CD4-positive, alpha-beta memory T cell (primary cell): ENCODE measurements at regions not wholly inside any gene's neighbourhood (a gene's known extent, or its start where the extent isn't known, plus 50 kb on each side); places are given as distances from the start of the nearest gene placed in this dataset.

Experiments used
- CTCF ChIA-PET: fragments of 350-600 bp; sonication (Branson Sonifier 250); formaldehyde crosslinking; loops from one replicate; lab custom pipeline; 2021; ENCODE audit warnings: inconsistent platforms; ENCODE audit not compliant: partially characterized antibody; lab: Charles Lee
- POLR2A ChIA-PET: fragments of 350-600 bp; sonication (Branson Sonifier 250); formaldehyde crosslinking; loops from one replicate; lab custom pipeline; 2021; ENCODE audit not compliant: partially characterized antibody; lab: Charles Lee
- DNase-seq, 5 donors: peaks; one replicate each; pipeline versions ENCODE4 v3.0.0 to v3.0.0-alpha.2; 2020 to 2022; ENCODE audit warnings: mixed read lengths in 1 of 5
- H3K27ac ChIP-seq: one replicate; pipeline ENCODE4 v1.7.0; 2013; ENCODE audit warnings: low read depth, low read length
- H3K27me3 ChIP-seq: 2 replicates; pipeline ENCODE4 v1.7.0; 2013; ENCODE audit warnings: mild to moderate bottlenecking, low read length, moderate library complexity; ENCODE audit not compliant: insufficient read depth
- H3K36me3 ChIP-seq: 2 replicates; pipeline ENCODE4 v1.7.0; 2013; ENCODE audit warnings: mild to moderate bottlenecking, low read length, moderate library complexity; ENCODE audit not compliant: insufficient read depth
- H3K4me1 ChIP-seq: 2 replicates; pipeline ENCODE4 v1.7.0; 2013; ENCODE audit warnings: mild to moderate bottlenecking, low read length, moderate library complexity; ENCODE audit not compliant: insufficient read depth
- H3K4me3 ChIP-seq, 2 donors: one replicate each; pipeline ENCODE4 v1.7.0; 2013; ENCODE audit warnings: low read length in 2 of 2, mild to moderate bottlenecking in 1 of 2
- H3K9me3 ChIP-seq, 2 donors: one replicate each; pipeline ENCODE4 v1.7.0; 2013; ENCODE audit warnings: low read length in 2 of 2, control low read depth in 1 of 2; ENCODE audit not compliant: control insufficient read depth in 1 of 2
- H3K27ac Mint-ChIP-seq, 7 donors: one replicate each; pipeline ENCODE4 v1.8.0; 2020 to 2021; ENCODE audit warnings: mixed read lengths in 7 of 7, mild to moderate bottlenecking in 6 of 7, inconsistent platforms in 3 of 7, moderate library complexity in 3 of 7
- H3K27me3 Mint-ChIP-seq, 2 donors: one replicate each; pipeline ENCODE4 v1.8.0; 2020 to 2021; ENCODE audit warnings: mixed read lengths in 2 of 2
- H3K36me3 Mint-ChIP-seq, 2 donors: one replicate each; pipeline ENCODE4 v1.8.0; 2020 to 2021; ENCODE audit warnings: mixed read lengths in 2 of 2, inconsistent platforms in 1 of 2, mild to moderate bottlenecking in 1 of 2
- H3K4me1 Mint-ChIP-seq, 4 donors: one replicate each; pipeline ENCODE4 v1.8.0; 2020 to 2021; ENCODE audit warnings: mixed read lengths in 4 of 4, mild to moderate bottlenecking in 1 of 4
- H3K4me3 Mint-ChIP-seq, 8 donors: one replicate each; pipeline ENCODE4 v1.8.0; 2020 to 2021; ENCODE audit warnings: mixed read lengths in 8 of 8, mild to moderate bottlenecking in 7 of 8, moderate library complexity in 6 of 8, inconsistent platforms in 3 of 8
- H3K9me3 Mint-ChIP-seq, 8 donors: one replicate each; pipeline ENCODE4 v1.8.0; 2020 to 2021; ENCODE audit warnings: mixed read lengths in 8 of 8, mild to moderate bottlenecking in 5 of 8, inconsistent platforms in 3 of 8, moderate library complexity in 1 of 8
- intact Hi-C: fragments of 100-400 bp; cut with micrococcal nuclease; formaldehyde crosslinking; loops from one replicate; pipeline ENCODE4 v1.15.1; 2023

DNA sequence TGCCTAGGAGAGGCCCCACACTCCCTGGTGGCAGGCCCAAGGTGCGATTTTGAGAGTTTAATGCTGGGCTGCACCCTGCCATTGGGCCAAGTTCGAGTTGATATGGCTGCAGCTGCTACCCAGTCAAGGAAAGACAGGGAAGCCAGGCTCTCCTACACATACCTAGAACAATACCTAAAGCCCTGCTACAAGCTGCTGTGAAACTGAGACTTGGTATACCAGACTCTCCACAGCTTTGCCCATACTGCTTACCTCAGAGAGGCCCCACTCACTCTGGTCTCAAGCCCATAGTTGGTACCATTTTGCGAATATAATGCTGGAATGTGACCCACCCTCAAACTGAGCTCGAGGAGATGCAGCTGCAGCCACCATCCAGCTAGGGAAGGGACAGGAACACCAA is 147.7 kb upstream of the MAGEB2 start:
- ChIA-PET CTCF (no interaction called here), POLR2A (no interaction called here)
- DNase-seq: no peak
- Mint-ChIP-seq H3K4me3 (no peak overlapping the region), H3K36me3 (no peaks in the 10 kb centered on the region), H3K27ac (no peak overlapping the region), H3K9me3 (peaks cover 0 to 8% (median under 1%) of the 10 kb centered on the region in 8 donors), H3K27me3 (no peaks in the 10 kb centered on the region), H3K4me1 (no peaks in the 10 kb centered on the region)
- H3K9me3 ChIP-seq: no peaks in the 10 kb centered on the region
- H3K4me1 ChIP-seq: no peaks in the 10 kb centered on the region
- no peak overlapping the region for H3K27ac ChIP-seq
- no peaks in the 10 kb centered on the region for H3K27me3 ChIP-seq
- no peak overlapping the region for H3K4me3 ChIP-seq
- no peaks in the 10 kb centered on the region for H3K36me3 ChIP-seq
- intact Hi-C loops: no loop called here

DNA sequence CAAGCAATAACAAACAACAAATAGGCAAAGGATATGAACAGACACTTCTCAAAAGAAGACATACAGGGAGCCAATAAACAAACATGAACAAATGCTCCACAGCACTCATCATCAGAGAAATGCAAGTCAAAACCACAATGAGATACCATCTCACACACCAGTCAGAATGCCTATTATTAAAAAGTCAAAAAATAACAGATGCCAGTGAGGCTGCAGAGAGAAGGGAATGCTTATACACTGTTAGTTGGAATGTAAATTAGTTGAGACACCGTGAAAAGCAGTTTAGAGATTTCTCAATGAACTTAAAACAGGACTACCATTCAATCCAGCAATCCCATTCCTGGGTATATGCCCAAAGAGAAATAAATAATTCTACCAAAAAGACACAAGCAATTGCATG is 129.8 kb upstream of the MAGEB2 start:
- intact Hi-C loops: no loop called here
- no peak overlapping the region for H3K4me3 Mint-ChIP-seq
- no peak overlapping the region for H3K27ac ChIP-seq
- H3K4me1 ChIP-seq: no peaks in the 10 kb centered on the region
- POLR2A ChIA-PET: no interaction called here
- CTCF ChIA-PET: no interaction called here
- H3K4me3 ChIP-seq: no peak overlapping the region
- no peaks in the 10 kb centered on the region for H3K36me3 Mint-ChIP-seq
- no peak for DNase-seq
- no peaks in the 10 kb centered on the region for H3K27me3 ChIP-seq
- H3K4me1 Mint-ChIP-seq: no peaks in the 10 kb centered on the region
- H3K9me3 ChIP-seq: no peaks in the 10 kb centered on the region
- H3K36me3 ChIP-seq: no peaks in the 10 kb centered on the region
- peaks cover 0 to 13% (median 0%) of the 10 kb centered on the region in 8 donors for H3K9me3 Mint-ChIP-seq
- H3K27ac Mint-ChIP-seq: no peak overlapping the region
- H3K27me3 Mint-ChIP-seq: no peaks in the 10 kb centered on the region

DNA sequence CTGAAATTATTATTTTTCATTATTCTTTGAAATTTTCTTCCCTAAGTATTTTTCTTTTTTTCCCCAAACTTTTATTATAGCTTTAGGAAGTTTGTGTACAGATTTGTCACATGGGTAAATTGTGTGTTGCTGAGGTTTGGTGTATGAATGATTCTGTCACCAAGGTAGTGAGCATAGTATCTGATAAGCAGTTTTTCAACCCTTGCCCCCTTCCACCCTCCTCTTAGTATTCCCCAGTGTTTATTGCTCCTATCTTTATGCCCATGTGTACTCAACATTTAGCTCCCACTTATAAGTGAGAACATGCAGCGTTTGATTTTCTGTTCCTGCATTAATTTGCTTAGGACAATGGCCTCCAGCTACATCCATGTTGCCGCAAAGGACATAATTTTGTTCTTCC is 103.9 kb upstream of the MAGEB2 start:
- POLR2A ChIA-PET: no interaction called here
- intact Hi-C loops: no loop called here
- H3K27ac Mint-ChIP-seq: no peak overlapping the region

DNA sequence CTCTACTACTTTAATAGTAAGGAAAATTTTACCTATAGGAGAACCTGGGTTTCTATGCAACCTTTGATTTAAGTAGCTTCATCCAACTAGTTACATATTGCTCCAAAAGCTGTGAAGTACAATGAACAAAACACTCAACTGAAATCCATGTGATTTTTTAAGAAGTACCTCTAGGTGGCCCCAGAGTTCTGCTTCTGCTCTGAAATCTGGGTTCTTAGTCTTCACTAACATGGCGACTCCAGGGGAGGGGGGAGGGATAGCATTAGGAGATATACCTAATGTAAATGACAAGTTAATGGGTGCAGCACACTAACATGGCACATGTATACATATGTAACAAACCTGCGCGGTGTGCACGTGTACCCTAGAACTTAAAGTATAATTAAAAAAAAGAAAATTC is 73.4 kb upstream of the MAGEB2 start:
- Histone ChIP-seq H3K36me3 (no peaks in the 10 kb centered on the region), H3K9me3 (no peaks in the 10 kb centered on the region), H3K27me3 (no peaks in the 10 kb centered on the region), H3K4me1 (no peaks in the 10 kb centered on the region), H3K27ac (no peak overlapping the region), H3K4me3 (no peak overlapping the region)
- no peaks in the 10 kb centered on the region for H3K27me3 Mint-ChIP-seq
- H3K27ac Mint-ChIP-seq: no peak overlapping the region
- no peak for DNase-seq
- ChIA-PET CTCF (no interaction called here), POLR2A (no interaction called here)
- H3K4me1 Mint-ChIP-seq: no peaks in the 10 kb centered on the region
- intact Hi-C loops: no loop called here
- H3K4me3 Mint-ChIP-seq: no peak overlapping the region
- H3K9me3 Mint-ChIP-seq: no peaks in the 10 kb centered on the region
- H3K36me3 Mint-ChIP-seq: no peaks in the 10 kb centered on the region

More for the DNA sequence above, 103.9 kb upstream of the MAGEB2 start:
- CTCF ChIA-PET: no interaction called here
- H3K36me3 ChIP-seq: no peaks in the 10 kb centered on the region
- Mint-ChIP-seq H3K4me1 (no peaks in the 10 kb centered on the region), H3K36me3 (no peaks in the 10 kb centered on the region), H3K9me3 (peaks cover 0 to 6% (median 0%) of the 10 kb centered on the region in 8 donors), H3K27me3 (no peaks in the 10 kb centered on the region), H3K4me3 (no peak overlapping the region)
- no peak overlapping the region for H3K27ac ChIP-seq
- no peak for DNase-seq
- no peaks in the 10 kb centered on the region for H3K9me3 ChIP-seq
- no peaks in the 10 kb centered on the region for H3K27me3 ChIP-seq
- no peaks in the 10 kb centered on the region for H3K4me1 ChIP-seq
- H3K4me3 ChIP-seq: no peak overlapping the region

DNA sequence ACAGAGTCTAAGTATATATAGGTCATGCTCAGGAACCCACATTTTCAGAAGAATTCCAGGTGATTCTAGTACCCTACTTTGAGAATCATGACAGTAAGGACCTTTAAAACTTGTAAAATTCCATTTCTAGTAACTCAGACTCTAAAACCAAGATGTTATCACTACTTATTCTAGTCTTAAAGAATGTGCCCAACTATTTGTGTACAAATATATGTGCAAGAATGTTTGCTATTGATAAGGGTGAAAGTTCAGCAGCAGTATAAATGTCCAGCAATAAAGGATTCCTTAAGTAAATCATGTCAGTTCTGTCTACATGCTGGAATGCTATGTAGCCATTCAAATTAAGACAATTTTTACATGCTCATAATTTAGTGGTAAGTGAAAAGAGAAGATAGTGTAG is 71.1 kb upstream of the MAGEB2 start:
- intact Hi-C loops: no loop called here
- CTCF ChIA-PET: no interaction called here

DNA sequence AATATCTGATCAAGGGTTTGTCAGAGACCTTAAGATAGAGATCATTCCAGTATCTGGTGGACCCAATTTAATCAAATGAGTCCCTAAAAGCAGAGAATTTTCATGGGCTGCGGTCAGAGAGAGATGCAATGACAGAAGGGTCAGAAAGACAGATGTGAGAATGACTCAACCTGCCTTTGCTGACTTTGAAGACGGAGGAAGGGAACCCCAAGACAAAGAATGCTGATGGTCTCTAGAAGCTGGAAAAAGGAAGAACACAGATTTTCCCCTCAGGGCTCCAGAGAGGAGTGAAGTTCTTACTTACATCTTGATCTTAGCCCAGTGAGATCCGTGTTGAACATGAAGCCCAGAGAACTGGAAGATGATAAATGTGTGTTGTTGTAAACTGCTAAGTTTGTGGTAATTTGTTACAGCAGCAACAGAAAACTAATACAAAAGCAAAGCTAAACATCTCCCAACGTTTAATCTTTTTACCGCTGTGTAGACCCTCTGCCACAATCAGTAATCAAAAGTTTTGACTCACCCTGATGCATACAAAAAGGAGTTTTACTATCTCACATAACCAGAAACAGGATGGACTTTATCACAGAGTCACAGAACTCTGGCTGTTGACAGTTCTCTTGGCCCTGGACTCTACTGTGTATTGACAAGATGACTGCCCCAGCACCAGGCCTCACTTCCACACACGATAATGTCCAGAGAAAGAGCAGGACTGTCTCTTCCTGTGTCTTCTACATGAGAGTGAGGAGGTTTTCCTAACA is 70.2 kb upstream of the MAGEB2 start:
- H3K9me3 Mint-ChIP-seq: no peaks in the 10 kb centered on the region
- no peak overlapping the region for H3K27ac Mint-ChIP-seq
- Histone ChIP-seq H3K4me3 (no peak overlapping the region), H3K27me3 (no peaks in the 10 kb centered on the region), H3K4me1 (no peaks in the 10 kb centered on the region), H3K36me3 (no peaks in the 10 kb centered on the region), H3K9me3 (no peaks in the 10 kb centered on the region), H3K27ac (no peak overlapping the region)
- H3K36me3 Mint-ChIP-seq: no peaks in the 10 kb centered on the region
- no peak for DNase-seq
- ChIA-PET CTCF (no interaction called here), POLR2A (no interaction called here)
- H3K27me3 Mint-ChIP-seq: no peaks in the 10 kb centered on the region
- H3K4me3 Mint-ChIP-seq: no peak overlapping the region
- intact Hi-C loops: no loop called here
- no peaks in the 10 kb centered on the region for H3K4me1 Mint-ChIP-seq

More for the DNA sequence above, 71.1 kb upstream of the MAGEB2 start:
- Histone ChIP-seq H3K4me3 (no peak overlapping the region), H3K9me3 (no peaks in the 10 kb centered on the region), H3K27ac (no peak overlapping the region), H3K36me3 (no peaks in the 10 kb centered on the region), H3K4me1 (no peaks in the 10 kb centered on the region), H3K27me3 (no peaks in the 10 kb centered on the region)
- POLR2A ChIA-PET: no interaction called here
- H3K4me1 Mint-ChIP-seq: no peaks in the 10 kb centered on the region
- DNase-seq: no peak
- no peak overlapping the region for H3K27ac Mint-ChIP-seq
- no peaks in the 10 kb centered on the region for H3K27me3 Mint-ChIP-seq
- H3K9me3 Mint-ChIP-seq: no peaks in the 10 kb centered on the region
- no peaks in the 10 kb centered on the region for H3K36me3 Mint-ChIP-seq
- H3K4me3 Mint-ChIP-seq: no peak overlapping the region

DNA sequence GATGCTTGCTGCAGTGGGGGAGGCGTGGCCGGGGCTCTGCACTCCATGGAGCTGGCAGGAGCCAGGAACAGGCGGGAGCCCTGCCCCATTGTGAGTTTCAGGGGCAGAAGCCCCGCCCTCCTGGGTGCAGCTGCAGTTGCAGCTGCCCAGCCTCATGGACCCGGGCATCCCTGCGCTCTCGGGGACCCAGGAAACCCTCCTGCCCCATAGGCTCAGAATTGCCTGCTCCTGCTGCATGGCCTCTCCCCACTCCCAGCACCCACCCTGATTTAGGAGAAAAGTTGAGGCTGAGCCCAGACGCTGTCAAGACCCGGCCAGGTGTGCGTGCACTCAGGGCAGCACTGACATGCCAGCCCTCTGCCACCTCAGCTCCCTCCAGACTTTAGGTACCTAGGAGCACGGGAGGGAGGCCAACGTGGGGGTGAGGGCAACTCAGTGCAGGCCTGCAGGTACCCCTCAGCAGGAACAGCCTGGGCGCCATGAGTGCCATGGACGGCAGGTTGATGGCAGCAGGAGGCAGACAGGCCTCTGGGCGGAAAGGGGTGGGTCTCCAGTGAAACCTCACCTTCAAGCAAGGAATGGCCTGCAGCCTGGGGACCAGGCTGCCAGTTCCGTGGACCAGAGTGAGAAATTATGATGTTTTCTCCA is 67.2 kb upstream of the MAGEB2 start:
- no peaks in the 10 kb centered on the region for H3K9me3 ChIP-seq
- no peak for DNase-seq
- no peaks in the 10 kb centered on the region for H3K36me3 Mint-ChIP-seq
- no peak overlapping the region for H3K27ac Mint-ChIP-seq
- H3K27me3 ChIP-seq: no peaks in the 10 kb centered on the region
- no peak overlapping the region for H3K27ac ChIP-seq
- H3K4me3 Mint-ChIP-seq: no peak overlapping the region
- ChIA-PET CTCF (no interaction called here), POLR2A (no interaction called here)
- no peaks in the 10 kb centered on the region for H3K27me3 Mint-ChIP-seq
- intact Hi-C loops: no loop called here
- no peaks in the 10 kb centered on the region for H3K4me1 ChIP-seq
- H3K9me3 Mint-ChIP-seq: no peaks in the 10 kb centered on the region
- H3K4me1 Mint-ChIP-seq: no peaks in the 10 kb centered on the region
- H3K36me3 ChIP-seq: no peaks in the 10 kb centered on the region
- H3K4me3 ChIP-seq: no peak overlapping the region
